ACHN (cell line): ENCODE measurements at regions not wholly inside any gene's neighbourhood (a gene's known extent, or its start where the extent isn't known, plus 50 kb on each side); places are given as distances from the start of the nearest gene placed in this dataset.
A peak's percentile ranks its signal among the peaks of the same experiment; 100 is the strongest.

Experiments used
- DNase-seq: peaks from one replicate; pipeline ENCODE4 v3.0.0-alpha.2; 2015
- in situ Hi-C: cut with HindIII; loops from 2 replicates; pipeline ENCODE4 v1.10.0; 2017; ENCODE audit warnings: low sequenced_read_pairs, low pct_ligation_motif_present, low pct_unique_long_range_greater_than_20kb

GRCh38 chr14:42806909-42807315 lies 1200.2 kb downstream of the LRFN5 start:
- in situ Hi-C loops = no loop called here
- DNase-seq = no peak

GRCh38 chr14:42804141-42804540 lies 1197.5 kb downstream of the LRFN5 start:
- in situ Hi-C loops = no loop called here
- no peak for DNase-seq

DNA sequence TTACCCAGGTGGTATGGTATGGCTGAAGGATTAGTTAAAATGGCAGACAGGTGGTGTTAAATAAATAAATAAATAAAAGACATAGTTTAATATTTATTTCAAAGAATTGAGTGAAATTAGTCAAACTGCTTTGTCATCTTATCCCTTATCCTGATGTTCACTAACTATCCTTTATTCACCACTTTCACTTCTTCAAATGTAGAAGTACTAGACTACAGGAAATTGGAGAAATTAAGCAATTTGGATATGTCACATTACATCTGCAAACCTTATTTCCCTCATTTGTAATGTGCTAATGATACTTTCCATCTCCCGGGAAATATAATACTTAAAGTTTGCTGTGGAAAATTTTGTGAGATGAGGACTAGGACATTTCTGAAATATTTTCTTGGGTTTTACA lies 1195.7 kb downstream of the LRFN5 start:
- in situ Hi-C loops = no loop called here
- DNase-seq = no peak

GRCh38 chr14:42792166-42792565 lies 1185.5 kb downstream of the LRFN5 start:
- DNase-seq = no peak
- in situ Hi-C loops = no loop called here

DNA sequence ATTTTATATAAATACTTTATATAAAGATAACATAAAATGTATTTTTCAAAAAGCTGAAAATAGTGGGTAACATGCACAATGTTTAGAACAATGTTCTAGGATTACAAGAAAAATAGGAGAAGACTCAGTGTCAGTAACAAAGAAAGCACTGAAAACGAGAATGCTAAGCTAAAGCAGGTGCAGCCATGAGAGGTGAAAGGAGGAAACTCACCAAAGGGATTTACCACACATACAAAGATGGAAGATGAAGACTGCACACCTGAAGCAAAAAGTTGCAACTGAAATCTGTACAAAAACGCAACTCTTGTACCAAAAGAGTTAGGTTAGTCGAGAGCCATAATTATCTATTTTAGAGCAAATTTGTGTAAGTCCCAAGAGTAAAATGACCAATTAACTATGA lies 1176.1 kb downstream of the LRFN5 start:
- no peak for DNase-seq
- in situ Hi-C loops = no loop called here

- no peak for DNase-seq
- in situ Hi-C loops = no loop called here
Measured at GRCh38 chr14:42778984-42779383, 1172.3 kb downstream of the LRFN5 start.

DNA sequence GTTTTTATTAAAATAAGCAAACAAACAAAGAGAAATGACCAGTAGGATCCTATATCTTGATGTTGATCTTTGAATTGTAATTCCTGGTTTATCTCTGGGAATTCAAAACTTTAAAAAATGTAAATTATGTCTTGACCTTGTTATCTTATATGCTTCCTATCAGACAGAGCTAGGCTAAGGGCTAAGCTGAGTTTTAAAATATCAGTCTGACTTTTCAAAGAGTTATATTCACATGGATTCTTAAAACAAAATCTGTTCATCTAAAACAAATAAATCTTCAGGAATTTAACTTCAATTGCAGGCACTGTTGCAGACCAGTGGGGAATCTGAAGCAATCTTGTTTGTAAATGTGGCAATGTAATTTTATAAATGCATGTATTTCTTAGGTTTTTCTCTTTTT lies 1144.1 kb downstream of the LRFN5 start:
- in situ Hi-C loops = no loop called here
- no peak for DNase-seq

GRCh38 chr14:42742084-42742483 lies 1135.4 kb downstream of the LRFN5 start:
- DNase-seq = no peak
- in situ Hi-C loops = no loop called here

DNA sequence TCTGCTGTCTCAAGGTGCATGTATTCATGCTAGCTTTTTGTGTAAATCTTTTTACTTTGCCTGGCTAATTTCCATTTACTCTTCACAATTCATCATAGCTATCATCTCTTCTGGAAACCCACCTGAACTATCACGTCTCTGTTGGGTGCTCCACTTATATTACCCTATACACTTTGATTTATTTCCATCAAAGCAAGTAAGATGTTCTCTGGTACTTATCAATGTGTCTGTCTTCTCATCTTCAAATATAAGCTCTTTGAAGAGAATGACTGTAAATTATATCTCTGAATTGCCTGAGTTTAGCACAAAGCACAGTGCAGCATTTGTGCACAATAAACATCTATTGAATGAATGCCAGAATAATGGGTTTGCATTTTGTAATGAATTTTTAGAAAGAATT lies 1129.7 kb downstream of the LRFN5 start:
- DNase-seq = no peak
- in situ Hi-C loops = no loop called here

DNA sequence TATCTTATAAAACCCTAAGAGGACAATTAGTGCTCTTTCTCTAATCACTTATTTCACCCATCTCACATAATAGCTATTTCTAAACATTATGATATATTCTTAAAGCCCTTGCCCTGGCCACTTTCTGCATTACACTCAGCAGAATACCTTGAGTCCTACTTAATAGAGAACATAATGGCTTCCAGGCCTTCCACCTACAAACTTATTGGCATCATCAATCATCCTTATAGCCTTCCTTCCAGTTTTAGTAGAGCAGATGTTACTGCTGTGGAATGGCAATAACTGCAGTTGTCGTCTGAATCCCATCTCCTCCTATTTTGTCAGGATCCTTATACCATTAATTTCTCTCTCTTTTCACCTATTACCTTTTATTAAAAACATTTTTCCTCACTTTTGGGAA lies 1127.4 kb downstream of the LRFN5 start:
- in situ Hi-C loops = no loop called here
- no peak for DNase-seq

DNA sequence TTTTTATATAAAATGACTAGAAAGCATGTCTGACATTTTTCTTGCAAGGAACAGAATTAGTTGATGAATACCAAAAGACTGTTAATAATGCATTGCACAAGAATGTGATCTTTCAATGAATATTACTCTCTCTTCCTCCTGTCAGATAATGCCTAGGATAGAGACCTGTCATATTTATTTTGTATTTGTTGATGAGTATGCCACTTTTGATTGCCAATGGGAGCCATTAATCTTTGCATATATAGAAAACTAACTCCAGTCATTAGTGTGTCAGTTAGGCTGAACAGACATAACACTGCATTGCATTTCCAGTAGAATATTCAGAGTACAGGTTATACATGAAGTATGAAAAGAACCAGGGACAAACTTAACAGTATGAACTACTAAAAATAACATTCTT lies 1125.3 kb downstream of the LRFN5 start:
- in situ Hi-C loops = no loop called here
- no peak for DNase-seq

GRCh38 chr14:42731480-42731879 lies 1124.8 kb downstream of the LRFN5 start:
- no peak for DNase-seq
- in situ Hi-C loops = no loop called here

GRCh38 chr14:42729681-42730080 lies 1123.0 kb downstream of the LRFN5 start:
- in situ Hi-C loops = no loop called here
- no peak for DNase-seq

DNA sequence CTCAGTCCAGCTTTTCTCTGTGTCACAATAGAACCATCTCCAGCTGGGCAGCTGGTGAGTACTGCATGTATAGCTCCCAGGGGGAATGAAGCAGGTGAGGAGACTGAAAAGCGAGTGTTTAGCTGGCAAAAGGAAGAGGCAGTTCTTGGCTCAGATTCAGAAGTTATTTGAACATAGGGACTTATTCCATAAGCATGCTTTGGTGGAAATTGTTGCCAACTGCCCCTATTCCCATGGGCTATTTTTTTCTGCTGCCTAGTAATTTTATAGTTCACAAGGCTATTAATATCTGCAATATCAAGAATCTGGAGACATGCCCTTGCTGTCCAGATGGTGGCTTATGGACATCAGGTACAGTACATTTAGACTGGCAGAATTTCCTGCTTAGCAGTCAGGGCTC lies 1112.7 kb downstream of the LRFN5 start:
- in situ Hi-C loops = no loop called here
- DNase-seq = no peak

DNA sequence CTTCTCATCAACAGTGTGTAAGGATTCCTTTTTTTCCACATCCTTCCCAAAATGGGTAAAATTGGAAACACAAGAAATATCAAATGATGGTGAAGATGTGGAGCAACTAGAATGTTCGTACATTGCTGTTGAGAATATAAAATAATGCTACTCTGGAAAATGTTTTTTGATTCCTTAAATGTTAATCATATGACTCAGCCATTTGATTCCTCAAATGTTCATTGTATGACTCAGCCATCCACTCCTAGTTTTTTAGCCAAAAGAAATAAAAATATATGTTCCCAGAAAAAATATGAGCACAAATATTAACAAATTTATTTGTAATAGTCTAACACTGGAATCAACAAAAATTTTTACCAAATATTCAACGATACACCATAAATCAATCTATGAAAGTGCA lies 1108.6 kb downstream of the LRFN5 start:
- DNase-seq = peak; percentile 24
- in situ Hi-C loops = no loop called here

DNA sequence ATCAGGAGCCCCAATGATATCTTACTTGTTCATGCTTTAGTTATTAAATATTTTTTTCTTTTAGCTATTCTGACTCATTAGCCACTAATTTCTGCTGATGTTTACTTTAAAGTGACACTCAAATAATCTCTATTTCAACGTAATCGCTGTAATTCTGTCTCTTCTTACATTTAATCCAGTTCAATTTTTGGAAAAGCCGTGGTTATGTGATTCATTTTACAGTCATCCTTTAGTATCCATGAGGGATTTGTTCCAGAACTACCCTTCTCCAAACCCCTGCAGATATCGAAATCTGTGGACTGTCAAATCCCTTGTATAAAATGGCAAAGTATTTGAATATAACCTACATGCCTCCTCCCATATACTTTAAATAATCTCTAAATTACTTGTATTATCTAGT lies 1103.4 kb downstream of the LRFN5 start:
- no peak for DNase-seq
- in situ Hi-C loops = no loop called here

- in situ Hi-C loops = no loop called here
Measured at GRCh38 chr14:42703501-42703900, 1096.8 kb downstream of the LRFN5 start.

DNA sequence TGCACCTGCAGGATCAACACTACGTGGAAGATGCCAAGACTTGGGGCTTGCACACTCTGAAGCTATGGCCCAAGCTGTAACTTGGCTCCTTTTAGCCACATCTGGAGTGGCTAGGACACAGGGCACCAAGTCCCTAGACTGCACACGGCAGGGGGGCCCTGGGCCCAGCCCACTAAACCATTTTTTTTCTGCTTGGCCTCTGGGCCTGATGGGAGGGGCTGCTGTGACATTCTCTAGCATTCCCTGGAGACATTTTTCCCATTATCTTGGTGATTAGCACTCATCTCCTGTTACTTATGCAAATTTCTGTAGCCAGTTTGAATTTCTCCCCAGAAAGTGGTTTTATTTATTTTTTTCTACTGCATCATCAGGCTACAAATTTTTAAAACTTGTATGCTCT lies 1080.7 kb downstream of the LRFN5 start:
- in situ Hi-C loops = no loop called here

More at GRCh38 chr14:42703501-42703900, 1096.8 kb downstream of the LRFN5 start:
- DNase-seq = no peak

DNA sequence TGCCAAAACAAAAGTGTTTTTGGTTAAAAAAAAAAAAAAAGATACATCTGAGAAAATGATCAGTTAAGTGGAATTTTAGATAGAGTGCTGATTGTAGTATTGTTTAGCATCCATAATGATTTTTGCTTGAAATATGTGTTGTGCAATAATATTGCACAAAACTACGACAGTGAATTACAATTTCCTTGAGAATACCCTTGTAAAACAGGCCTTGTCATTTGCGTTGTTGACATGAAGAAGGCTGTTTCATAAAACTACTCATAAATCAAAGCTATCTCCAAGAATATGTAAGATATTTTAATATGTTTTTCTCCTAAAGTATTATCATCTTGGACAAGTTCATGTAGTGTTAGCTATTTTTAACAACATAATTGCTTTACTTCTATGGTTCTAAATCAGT lies 1077.0 kb downstream of the LRFN5 start:
- no peak for DNase-seq
- in situ Hi-C loops = no loop called here

More for the DNA sequence above, 1080.7 kb downstream of the LRFN5 start:
- no peak for DNase-seq

DNA sequence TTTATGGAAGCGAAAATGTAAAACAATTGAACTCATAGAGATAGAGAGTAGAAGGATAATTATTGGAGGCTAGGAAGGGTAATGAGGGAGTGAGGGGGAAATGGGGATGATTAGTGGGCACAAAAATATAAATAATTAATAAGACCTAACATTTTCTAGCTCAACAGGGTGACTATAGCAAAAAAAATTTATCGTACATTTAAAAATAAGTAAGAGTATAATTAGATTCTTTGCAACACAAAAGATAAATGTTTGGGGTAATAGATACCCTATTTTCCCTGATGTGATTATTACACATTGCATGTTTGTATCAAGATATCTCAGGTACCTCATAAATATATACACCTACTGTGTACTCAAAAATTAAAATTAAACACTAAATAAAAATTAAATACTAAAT lies 1070.0 kb downstream of the LRFN5 start:
- in situ Hi-C loops = no loop called here
- no peak for DNase-seq

- in situ Hi-C loops = no loop called here
- no peak for DNase-seq
Measured at GRCh38 chr14:42673963-42674362, 1067.3 kb downstream of the LRFN5 start.
